Ovary (tissue), 3 donors: ENCODE measurements at regions not wholly inside any gene's neighbourhood (a gene's known extent, or its start where the extent isn't known, plus 50 kb on each side); places are given as distances from the start of the nearest gene placed in this dataset.

Experiments used
- CTCF ChIP-seq, 3 donors: fragments of 450-650 bp in 2 of 3; fragments of 200-600 bp in 1 of 3; IDR thresholded peaks; one replicate each; pipeline versions ENCODE4 v1.5.1 to v1.8.0; 2016 to 2022; ENCODE audit warnings: antibody characterized with exemption in 3 of 3, mild to moderate bottlenecking in 1 of 3
- EP300 ChIP-seq: sonication (generic); formaldehyde crosslinking; IDR thresholded peaks from one replicate; pipeline ENCODE4 v1.6.1; 2017; ENCODE audit warnings: antibody characterized with exemption
- POLR2A ChIP-seq: fragments of 450-650 bp; IDR thresholded peaks from one replicate; pipeline ENCODE4 v1.6.1; 2017; ENCODE audit warnings: antibody characterized with exemption, mild to moderate bottlenecking, moderate library complexity
- donor health status: DM: no; HTN: no; CAD: no.

DNA sequence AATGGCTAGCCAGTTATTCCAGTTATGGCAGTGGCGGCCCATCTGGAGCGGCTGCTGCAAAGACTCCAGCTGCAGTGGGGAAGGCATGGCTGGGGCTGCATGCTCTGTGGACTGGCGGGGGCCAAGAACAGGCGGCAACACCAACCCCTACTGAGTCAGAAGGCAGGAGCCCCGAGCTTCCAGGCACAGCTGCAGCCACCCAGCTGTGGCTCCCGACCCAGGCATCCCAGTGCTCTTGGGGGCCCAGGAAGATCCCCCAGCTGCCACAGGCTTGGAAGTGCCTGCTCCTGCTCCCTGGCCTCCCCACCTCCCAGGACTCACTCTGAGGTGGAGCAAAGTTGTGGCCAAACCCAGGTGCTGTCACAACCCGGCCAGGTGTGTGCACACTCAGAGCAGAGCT lies 317.0 kb upstream of the RRP15 start:
- TF ChIP-seq CTCF (IDR thresholded peaks at IDR 0.05) = no peak
- TF ChIP-seq POLR2A = no peak
- TF ChIP-seq EP300 = no peak
